HG03460 (cell line): ENCODE measurements at regions not wholly inside any gene's neighbourhood (a gene's known extent, or its start where the extent isn't known, plus 50 kb on each side); places are given as distances from the start of the nearest gene placed in this dataset.
"Not testable (repeated sequence)": the region's sequence is repeated elsewhere in the genome, so short reads cannot be mapped to it uniquely, and the experiment has no call there.

Experiments used
- ATAC-seq: cut with Tn5 transposase; IDR thresholded peaks from one replicate; pipeline ENCODE4 v1.9.1; 2021; ENCODE audit not compliant: unreplicated experiment

DNA sequence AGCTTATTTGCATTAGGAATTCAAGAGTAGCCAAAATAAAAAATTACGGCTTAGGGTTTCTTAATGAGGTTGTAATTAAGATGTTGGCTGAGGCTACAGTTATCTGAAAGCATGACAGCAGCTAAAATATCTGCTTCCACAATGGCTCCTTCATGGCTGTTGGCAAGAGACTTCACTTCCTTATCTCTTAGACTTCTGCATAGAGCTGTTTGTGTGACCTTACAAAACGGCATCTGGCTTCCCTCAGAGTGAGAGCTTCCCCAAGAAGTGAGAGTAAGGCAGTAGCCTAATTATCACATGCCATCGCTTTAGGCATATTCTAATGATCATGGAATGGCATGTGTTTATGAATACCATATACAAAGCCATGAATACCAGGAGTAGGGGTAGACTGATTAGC lies 57.6 kb downstream of the CCDC59 start:
- no peak for ATAC-seq

DNA sequence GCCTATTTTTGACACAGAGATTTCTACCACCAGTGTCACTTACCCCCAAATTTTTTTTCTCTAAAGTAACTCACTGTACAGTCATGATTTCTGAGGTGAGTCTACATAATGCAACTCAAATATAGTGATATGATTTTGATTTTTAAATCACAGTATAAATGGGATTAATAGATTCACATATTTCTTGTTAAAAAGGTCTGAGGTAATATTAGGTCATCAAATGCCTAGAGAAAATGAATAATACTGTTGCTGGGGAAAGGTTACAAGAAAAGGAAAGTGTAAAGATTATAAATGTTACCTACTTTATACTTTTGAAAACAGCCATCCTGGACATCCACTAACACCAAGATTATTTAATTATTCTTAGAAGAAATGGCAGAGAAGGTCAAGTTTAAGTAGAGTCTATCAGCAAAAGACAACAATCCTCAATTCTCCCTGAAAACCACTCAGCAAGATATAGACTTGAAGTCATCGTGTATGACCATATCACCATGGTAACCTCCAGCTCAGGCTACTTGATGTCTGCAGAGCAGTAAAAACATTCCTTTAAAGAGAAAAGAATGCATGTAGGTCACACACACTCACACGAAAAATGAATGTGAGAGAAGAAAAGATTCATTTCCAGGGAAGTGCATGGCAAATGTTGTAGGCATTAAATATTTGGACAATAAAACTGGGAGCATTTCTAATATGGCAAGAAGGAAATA lies 58.7 kb downstream of the CCDC59 start:
- ATAC-seq, result no peak

GRCh38 chr12:82290415-82290814 lies 67.8 kb downstream of the CCDC59 start:
- ATAC-seq, result no peak

GRCh38 chr12:82281335-82281734 lies 76.9 kb downstream of the CCDC59 start:
- ATAC-seq, result not testable (repeated sequence)

DNA sequence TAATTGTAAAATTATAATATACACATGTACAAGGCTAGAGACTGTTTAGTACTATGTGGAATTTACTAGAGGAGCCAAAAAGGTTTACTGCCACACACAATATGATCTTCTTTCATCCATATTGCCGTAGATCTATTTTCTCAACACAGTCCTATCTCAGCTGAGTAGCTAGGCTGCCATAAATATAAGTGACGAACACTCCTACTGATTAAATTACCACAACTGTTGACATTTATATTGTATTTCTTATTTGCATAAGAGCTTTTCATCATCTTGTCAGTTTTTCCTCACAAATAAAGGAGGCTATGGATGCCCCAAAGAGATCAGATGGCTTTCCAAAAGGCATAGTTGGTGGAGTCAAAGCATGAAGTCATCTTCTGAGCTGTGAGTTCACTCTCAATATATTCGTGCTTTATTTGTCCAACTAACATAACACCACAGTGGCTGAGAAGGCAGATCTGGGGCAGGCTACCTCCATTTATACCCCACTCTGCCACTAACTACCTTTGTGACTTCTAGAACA lies 78.6 kb downstream of the CCDC59 start:
- ATAC-seq, result no peak

- ATAC-seq, result no peak
These were observed 80.6 kb downstream of the CCDC59 start for GRCh38 chr12:82277582-82277981.

DNA sequence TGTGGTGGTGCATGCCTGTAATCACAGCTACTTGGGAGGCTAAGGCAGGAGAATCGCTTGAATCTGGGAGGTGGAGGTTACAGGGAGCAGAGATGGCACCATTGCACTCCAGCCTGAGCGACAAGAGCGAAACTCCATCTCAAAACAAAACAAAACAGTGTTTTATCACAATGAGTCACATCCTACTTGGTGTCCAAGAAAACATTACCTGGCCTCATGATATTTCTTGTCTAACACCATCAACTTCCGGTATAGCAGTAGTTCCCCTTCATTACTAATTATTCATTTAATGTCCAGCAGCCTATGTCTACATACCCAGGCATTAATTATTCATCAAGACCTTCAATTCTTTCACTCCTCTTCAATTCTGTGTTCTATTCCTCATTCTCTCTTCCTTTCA lies 115.5 kb downstream of the CCDC59 start:
- no peak for ATAC-seq

DNA sequence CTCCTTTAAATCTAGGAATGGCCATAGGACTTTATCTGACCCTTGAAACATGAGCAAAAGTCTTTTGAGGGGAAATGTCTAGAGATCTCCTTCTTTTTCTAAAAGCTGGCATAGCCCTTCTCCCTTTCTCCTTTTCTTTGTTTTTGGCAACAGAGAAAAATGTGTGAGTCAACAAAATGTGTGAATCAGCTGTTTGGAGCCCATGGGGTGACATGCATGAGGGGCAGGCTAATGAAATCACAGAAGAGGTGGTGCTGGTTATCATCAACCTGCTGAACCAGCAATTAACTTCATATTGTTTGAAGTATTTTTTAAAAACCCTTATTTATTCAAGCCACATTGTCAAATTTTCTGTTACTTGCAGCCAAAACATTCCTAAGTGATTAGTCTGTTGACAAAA lies 132.3 kb downstream of the CCDC59 start:
- ATAC-seq, result no peak

- no peak for ATAC-seq
These were observed 134.8 kb downstream of the CCDC59 start for GRCh38 chr12:82223426-82223825.

DNA sequence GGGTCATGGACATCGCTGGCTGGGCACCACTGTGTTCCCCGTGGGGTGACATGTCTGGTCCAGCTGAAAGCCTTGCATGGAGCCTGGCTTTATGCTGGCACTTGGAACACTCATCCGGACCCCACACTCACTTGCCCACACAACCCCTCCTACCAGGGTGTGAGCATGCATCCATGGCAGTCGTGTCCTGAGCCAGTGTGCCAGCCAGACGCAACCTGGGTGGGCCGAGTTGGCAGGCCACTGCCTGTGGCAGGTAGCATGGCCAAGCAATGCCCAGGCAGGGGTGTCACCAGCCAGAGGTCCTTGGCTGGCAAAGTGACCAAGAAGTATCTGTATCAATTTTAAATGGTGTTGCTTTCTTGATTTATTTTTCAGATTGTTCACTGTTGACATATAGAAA lies 141.7 kb downstream of the CCDC59 start:
- ATAC-seq, result no peak

DNA sequence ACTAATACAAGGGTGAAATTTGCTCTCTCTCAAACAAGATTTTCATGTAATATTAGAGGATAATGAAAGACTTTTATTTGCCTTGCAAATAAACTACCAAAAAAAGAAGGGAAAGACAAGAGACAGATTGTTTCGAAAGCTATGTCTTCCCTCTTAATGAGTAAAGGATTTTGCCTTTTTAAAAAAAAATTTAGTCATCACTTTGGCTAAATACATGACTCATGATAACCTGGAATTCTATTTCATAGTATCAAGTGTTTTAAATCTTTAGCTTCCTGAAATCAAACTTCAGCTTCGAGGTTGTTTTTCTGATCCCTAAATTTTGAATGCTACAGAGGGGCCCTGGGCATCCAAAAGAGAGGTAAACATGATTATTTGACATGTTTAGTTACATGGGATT lies 144.4 kb downstream of the CCDC59 start:
- ATAC-seq, result no peak

GRCh38 chr12:82210882-82211281 lies 147.3 kb downstream of the CCDC59 start:
- no peak for ATAC-seq

DNA sequence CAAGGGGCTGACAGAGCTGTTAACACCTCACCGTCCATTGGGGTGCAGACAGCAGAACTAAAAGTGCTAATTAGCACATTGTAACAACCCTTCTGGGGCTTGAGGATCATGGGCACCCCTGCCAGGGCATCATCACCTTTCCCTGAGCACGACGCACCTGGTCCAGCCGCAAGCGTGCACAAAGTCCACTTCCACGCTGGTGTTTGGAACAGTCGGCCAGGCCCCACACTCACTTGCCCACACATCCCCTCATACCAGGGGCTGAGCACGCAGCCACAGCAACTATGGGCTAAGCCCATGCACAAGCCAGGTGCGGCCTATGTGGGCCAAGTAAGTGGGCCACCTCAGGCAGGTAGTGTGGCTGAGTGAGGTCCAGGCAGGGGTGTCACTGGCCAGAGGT lies 148.7 kb downstream of the CCDC59 start:
- ATAC-seq, result no peak

- no peak for ATAC-seq
These were observed 150.6 kb downstream of the CCDC59 start for GRCh38 chr12:82207556-82207955.

DNA sequence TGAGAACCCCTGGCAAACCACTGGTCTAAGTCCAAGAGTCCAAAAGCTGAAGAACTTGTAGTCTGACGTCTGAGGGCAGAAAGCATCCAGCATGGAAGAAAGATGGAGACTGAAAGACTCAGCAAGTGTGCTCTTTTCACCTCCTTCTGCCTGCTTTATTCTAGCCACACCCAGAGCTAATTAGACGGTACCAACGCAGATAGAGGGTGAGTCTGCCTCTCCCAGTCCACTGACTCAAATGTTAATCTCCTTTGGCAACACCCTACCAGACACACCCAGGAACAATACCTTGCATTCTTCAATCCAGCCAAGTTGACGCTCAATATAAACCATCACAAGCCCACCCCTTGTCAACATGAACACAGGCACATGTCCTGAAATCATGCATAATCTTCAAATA lies 155.1 kb downstream of the CCDC59 start:
- ATAC-seq, result no peak

DNA sequence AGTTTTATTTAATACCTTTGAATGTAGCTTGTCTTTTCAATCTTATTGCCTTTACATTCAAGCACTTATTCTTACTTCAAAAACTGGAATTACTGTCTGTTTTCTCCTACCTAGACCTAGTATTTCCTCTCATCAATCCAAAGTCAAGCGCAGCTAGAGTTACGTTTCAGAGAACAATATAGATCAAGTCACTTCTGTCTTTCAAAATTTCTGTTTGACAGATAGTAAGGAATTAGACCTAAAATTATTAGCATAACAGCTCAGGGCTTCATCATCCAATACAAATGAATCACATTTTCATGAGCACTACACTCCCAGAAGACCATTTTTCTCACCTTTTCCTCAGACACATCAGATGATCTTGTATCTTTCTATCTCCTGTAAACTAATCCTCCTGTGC lies 170.6 kb downstream of the CCDC59 start:
- ATAC-seq, result no peak

- no peak for ATAC-seq
These were observed 171.2 kb downstream of the CCDC59 start for GRCh38 chr12:82187011-82187410.

- ATAC-seq, result no peak
These were observed 171.9 kb downstream of the CCDC59 start for GRCh38 chr12:82186282-82186681.

- ATAC-seq, result no peak
These were observed 173.3 kb downstream of the CCDC59 start for GRCh38 chr12:82184844-82185243.

GRCh38 chr12:82182601-82183190 lies 175.5 kb downstream of the CCDC59 start:
- ATAC-seq, result no peak

DNA sequence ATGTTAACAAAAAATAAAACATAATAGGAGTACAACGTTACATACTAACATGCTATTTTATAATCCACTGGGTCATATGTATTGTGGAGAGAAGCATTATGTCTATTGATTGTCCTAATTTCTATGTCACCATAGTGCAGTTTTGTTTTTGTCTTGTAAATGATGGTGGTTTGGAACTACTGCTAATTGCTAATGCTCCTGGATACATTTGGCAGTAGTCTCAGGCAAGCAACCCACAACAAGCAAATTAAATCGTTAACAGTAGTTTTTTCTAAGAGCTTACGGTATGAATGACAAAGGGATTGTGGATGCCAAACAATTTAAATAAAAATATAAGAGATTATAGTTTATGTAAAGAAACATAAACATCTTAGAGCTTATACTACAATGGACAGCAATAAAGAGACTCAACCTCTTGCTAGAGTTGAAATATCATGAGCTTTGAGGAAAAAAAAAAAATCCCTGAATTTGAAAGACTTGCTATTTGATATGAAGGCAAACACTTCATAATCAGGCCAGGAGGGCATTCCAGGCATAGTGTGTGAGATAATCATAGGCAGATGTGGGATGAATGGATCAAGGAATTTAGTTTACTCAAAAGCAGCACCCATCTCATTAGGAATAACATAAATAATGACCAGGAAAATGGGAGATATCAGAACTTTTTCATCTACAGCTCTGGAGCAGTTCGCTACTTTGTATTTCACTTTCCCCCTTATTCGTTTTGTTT lies 181.3 kb downstream of the CCDC59 start:
- ATAC-seq, result no peak

- no peak for ATAC-seq
These were observed 182.2 kb downstream of the CCDC59 start for GRCh38 chr12:82176026-82176425.
